GM23338 (cell line): ENCODE measurements at regions not wholly inside any gene's neighbourhood (a gene's known extent, or its start where the extent isn't known, plus 50 kb on each side); places are given as distances from the start of the nearest gene placed in this dataset.

Source experiments
- ATAC-seq: fragments of 200-7000 bp; cut with Tn5 transposase; 3 replicates; pipeline ENCODE4 v1.9.1; 2020
- DNase-seq: peaks from one replicate; pipeline ENCODE4 v3.0.0-alpha.2; 2015; ENCODE audit warnings: low spot score
- H2AFZ ChIP-seq: fragments of 200-600 bp; sonication (generic); 2 replicates; pipeline ENCODE4 v1.8.0; 2016; ENCODE audit warnings: antibody characterized with exemption, mild to moderate bottlenecking, moderate library complexity
- H3F3A ChIP-seq: fragments of 200-600 bp; sonication (generic); replicated peaks from 2 replicates; pipeline ENCODE4 v1.8.0; 2017; ENCODE audit warnings: antibody characterized with exemption, mixed run types, low read depth
- H3K27ac ChIP-seq: fragments of 200-600 bp; sonication (generic); 2 replicates; pipeline ENCODE4 v1.6.1; 2016; ENCODE audit warnings: low read depth
- H3K27me3 ChIP-seq: fragments of 200-600 bp; sonication (generic); 2 replicates; pipeline ENCODE4 v1.8.0; 2016; ENCODE audit warnings: mild to moderate bottlenecking, mixed run types, moderate library complexity; ENCODE audit not compliant: insufficient read depth
- H3K36me3 ChIP-seq: fragments of 200-600 bp; sonication (generic); 2 replicates; pipeline ENCODE4 v1.8.0; 2016; ENCODE audit warnings: mild to moderate bottlenecking; ENCODE audit not compliant: insufficient read depth
- H3K4me1 ChIP-seq: fragments of 200-600 bp; sonication (generic); 2 replicates; pipeline ENCODE4 v1.8.0; 2016; ENCODE audit warnings: mild to moderate bottlenecking, moderate library complexity; ENCODE audit not compliant: insufficient read depth
- H3K4me2 ChIP-seq: fragments of 200-600 bp; sonication (generic); 2 replicates; pipeline ENCODE4 v1.7.1; 2017; ENCODE audit warnings: mixed run types
- H3K4me3 ChIP-seq: fragments of 200-600 bp; sonication (generic); 2 replicates; pipeline ENCODE4 v1.6.1; 2016; ENCODE audit warnings: mixed run types
- H3K79me2 ChIP-seq: fragments of 200-600 bp; sonication (generic); replicated peaks from 2 replicates; pipeline ENCODE4 v1.8.0; 2017; ENCODE audit warnings: mild to moderate bottlenecking; ENCODE audit not compliant: insufficient read depth
- H3K9me2 ChIP-seq: fragments of 200-600 bp; sonication (generic); 2 replicates; pipeline ENCODE4 v1.8.0; 2017; ENCODE audit not compliant: insufficient read depth
- H4K20me1 ChIP-seq: fragments of 200-600 bp; sonication (generic); replicated peaks from 2 replicates; pipeline ENCODE4 v1.8.0; 2017; ENCODE audit warnings: mild to moderate bottlenecking; ENCODE audit not compliant: insufficient read depth
- H3K27ac Mint-ChIP-seq: 2 replicates; pipeline ENCODE4 v1.8.0; 2020; ENCODE audit warnings: inconsistent platforms, mild to moderate bottlenecking, moderate library complexity, mixed read lengths
- H3K27me3 Mint-ChIP-seq: 3 replicates; pipeline ENCODE4 v1.8.0; 2022; ENCODE audit warnings: low read depth, mild to moderate bottlenecking, moderate library complexity, mixed read lengths, inconsistent platforms; ENCODE audit not compliant: insufficient read depth, poor library complexity
- H3K36me3 Mint-ChIP-seq: 3 replicates; pipeline ENCODE4 v1.8.0; 2021; ENCODE audit warnings: low read depth, mild to moderate bottlenecking, inconsistent platforms, moderate library complexity, mixed read lengths
- H3K4me1 Mint-ChIP-seq: 3 replicates; pipeline ENCODE4 v1.8.0; 2020; ENCODE audit warnings: mild to moderate bottlenecking, inconsistent platforms, mixed read lengths
- H3K4me3 Mint-ChIP-seq: 3 replicates; pipeline ENCODE4 v1.8.0; 2021; ENCODE audit warnings: moderate library complexity, mild to moderate bottlenecking, inconsistent platforms, mixed read lengths
- H3K9me3 Mint-ChIP-seq: 3 replicates; pipeline ENCODE4 v1.8.0; 2020; ENCODE audit warnings: moderate library complexity, mild to moderate bottlenecking, inconsistent platforms, mixed read lengths
- CREB1 ChIP-seq: fragments of 250-450 bp; sonication (Bioruptor Pico); IDR thresholded peaks from 2 replicates; pipeline ENCODE4 v1.5.0; 2020; ENCODE audit warnings: low read depth, mild to moderate bottlenecking, moderate library complexity
- ETS1 ChIP-seq: IDR thresholded peaks from 2 replicates; pipeline ENCODE4 v1.6.1; 2016; ENCODE audit warnings: antibody characterized with exemption
- EZH2 ChIP-seq: fragments of 200-600 bp; sonication (generic); IDR thresholded peaks from one replicate; pipeline ENCODE4 v1.8.0; 2017; ENCODE audit warnings: antibody characterized with exemption, mild to moderate bottlenecking, low read depth; ENCODE audit not compliant: unreplicated experiment
- EZH2phosphoT487 ChIP-seq: fragments of 200-600 bp; sonication (generic); IDR thresholded peaks from one replicate; pipeline ENCODE4 v1.8.1; 2018; ENCODE audit warnings: antibody characterized with exemption; ENCODE audit not compliant: unreplicated experiment
- JUNB ChIP-seq: IDR thresholded peaks from one replicate; pipeline ENCODE4 v1.6.1; 2016; ENCODE audit warnings: antibody characterized with exemption; ENCODE audit not compliant: unreplicated experiment
- NANOG ChIP-seq: IDR thresholded peaks from 2 replicates; pipeline ENCODE4 v1.6.1; 2016; ENCODE audit warnings: antibody characterized with exemption, borderline replicate concordance
- POLR2AphosphoS5 ChIP-seq: IDR thresholded peaks from 2 replicates; pipeline ENCODE4 v1.6.1; 2016; ENCODE audit warnings: antibody characterized with exemption, low read depth
- REST ChIP-seq: IDR thresholded peaks from one replicate; pipeline ENCODE4 v1.6.1; 2018; ENCODE audit warnings: antibody characterized with exemption; ENCODE audit not compliant: unreplicated experiment
- STAT1 ChIP-seq: IDR thresholded peaks from one replicate; pipeline ENCODE4 v1.6.1; 2016; ENCODE audit warnings: antibody characterized with exemption; ENCODE audit not compliant: unreplicated experiment
- ZNF114 ChIP-seq: fragments of 250-450 bp; sonication (Bioruptor Pico); IDR thresholded peaks from 2 replicates; pipeline ENCODE4 v1.5.0; 2020; ENCODE audit warnings: mild to moderate bottlenecking, moderate library complexity
- ZNF331 ChIP-seq: fragments of 250-450 bp; sonication (Bioruptor Pico); IDR thresholded peaks from 2 replicates; pipeline ENCODE4 v1.5.0; 2020; ENCODE audit warnings: low read depth, mild to moderate bottlenecking, moderate library complexity
- TF ChIP-seq, protein P1 (sequence below), 2 experiments: fragments of 200-600 bp in 1 of 2; sonication (generic) in 1 of 2; conservative IDR thresholded peaks; 2 replicates each; pipeline versions ENCODE4 v1.5.1 to v1.6.1; 2016 to 2017; ENCODE audit warnings: antibody characterized with exemption in 2 of 2, low read depth in 2 of 2, mild to moderate bottlenecking in 2 of 2, moderate library complexity in 1 of 2
- TF ChIP-seq, protein P2 (sequence below): fragments of 250-450 bp; sonication (Bioruptor Pico); IDR thresholded peaks from 2 replicates; pipeline ENCODE4 v1.5.0; 2020; ENCODE audit warnings: mild to moderate bottlenecking, moderate library complexity

- H3K4me2 ChIP-seq = no peak overlapping the region
- Mint-ChIP-seq H3K27ac (no peak overlapping the region), H3K4me3 (no peak overlapping the region), H3K9me3 (no peaks in the 10 kb centered on the region), H3K27me3 (peaks cover 3% of the 10 kb centered on the region), H3K4me1 (peaks cover 21% of the 10 kb centered on the region), H3K36me3 (no peaks in the 10 kb centered on the region)
- no peaks in the 10 kb centered on the region for H4K20me1 ChIP-seq
- H2AFZ ChIP-seq = no peak overlapping the region
- ATAC-seq = no peak
- no peaks in the 10 kb centered on the region for H3K36me3 ChIP-seq
- H3K4me3 ChIP-seq = no peak overlapping the region
- no peaks in the 10 kb centered on the region for H3K9me2 ChIP-seq
- TF ChIP-seq ETS1 = no peak
- no peak for TF ChIP-seq REST
- TF ChIP-seq, protein P1, sequence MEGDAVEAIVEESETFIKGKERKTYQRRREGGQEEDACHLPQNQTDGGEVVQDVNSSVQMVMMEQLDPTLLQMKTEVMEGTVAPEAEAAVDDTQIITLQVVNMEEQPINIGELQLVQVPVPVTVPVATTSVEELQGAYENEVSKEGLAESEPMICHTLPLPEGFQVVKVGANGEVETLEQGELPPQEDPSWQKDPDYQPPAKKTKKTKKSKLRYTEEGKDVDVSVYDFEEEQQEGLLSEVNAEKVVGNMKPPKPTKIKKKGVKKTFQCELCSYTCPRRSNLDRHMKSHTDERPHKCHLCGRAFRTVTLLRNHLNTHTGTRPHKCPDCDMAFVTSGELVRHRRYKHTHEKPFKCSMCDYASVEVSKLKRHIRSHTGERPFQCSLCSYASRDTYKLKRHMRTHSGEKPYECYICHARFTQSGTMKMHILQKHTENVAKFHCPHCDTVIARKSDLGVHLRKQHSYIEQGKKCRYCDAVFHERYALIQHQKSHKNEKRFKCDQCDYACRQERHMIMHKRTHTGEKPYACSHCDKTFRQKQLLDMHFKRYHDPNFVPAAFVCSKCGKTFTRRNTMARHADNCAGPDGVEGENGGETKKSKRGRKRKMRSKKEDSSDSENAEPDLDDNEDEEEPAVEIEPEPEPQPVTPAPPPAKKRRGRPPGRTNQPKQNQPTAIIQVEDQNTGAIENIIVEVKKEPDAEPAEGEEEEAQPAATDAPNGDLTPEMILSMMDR (conservative IDR thresholded peaks at IDR 0.05; ENCODE audit: low read depth in 2 of 2) = no peak
- no peak for TF ChIP-seq JUNB
- TF ChIP-seq NANOG = no peak
- no peak for TF ChIP-seq EZH2
- TF ChIP-seq, protein P2, sequence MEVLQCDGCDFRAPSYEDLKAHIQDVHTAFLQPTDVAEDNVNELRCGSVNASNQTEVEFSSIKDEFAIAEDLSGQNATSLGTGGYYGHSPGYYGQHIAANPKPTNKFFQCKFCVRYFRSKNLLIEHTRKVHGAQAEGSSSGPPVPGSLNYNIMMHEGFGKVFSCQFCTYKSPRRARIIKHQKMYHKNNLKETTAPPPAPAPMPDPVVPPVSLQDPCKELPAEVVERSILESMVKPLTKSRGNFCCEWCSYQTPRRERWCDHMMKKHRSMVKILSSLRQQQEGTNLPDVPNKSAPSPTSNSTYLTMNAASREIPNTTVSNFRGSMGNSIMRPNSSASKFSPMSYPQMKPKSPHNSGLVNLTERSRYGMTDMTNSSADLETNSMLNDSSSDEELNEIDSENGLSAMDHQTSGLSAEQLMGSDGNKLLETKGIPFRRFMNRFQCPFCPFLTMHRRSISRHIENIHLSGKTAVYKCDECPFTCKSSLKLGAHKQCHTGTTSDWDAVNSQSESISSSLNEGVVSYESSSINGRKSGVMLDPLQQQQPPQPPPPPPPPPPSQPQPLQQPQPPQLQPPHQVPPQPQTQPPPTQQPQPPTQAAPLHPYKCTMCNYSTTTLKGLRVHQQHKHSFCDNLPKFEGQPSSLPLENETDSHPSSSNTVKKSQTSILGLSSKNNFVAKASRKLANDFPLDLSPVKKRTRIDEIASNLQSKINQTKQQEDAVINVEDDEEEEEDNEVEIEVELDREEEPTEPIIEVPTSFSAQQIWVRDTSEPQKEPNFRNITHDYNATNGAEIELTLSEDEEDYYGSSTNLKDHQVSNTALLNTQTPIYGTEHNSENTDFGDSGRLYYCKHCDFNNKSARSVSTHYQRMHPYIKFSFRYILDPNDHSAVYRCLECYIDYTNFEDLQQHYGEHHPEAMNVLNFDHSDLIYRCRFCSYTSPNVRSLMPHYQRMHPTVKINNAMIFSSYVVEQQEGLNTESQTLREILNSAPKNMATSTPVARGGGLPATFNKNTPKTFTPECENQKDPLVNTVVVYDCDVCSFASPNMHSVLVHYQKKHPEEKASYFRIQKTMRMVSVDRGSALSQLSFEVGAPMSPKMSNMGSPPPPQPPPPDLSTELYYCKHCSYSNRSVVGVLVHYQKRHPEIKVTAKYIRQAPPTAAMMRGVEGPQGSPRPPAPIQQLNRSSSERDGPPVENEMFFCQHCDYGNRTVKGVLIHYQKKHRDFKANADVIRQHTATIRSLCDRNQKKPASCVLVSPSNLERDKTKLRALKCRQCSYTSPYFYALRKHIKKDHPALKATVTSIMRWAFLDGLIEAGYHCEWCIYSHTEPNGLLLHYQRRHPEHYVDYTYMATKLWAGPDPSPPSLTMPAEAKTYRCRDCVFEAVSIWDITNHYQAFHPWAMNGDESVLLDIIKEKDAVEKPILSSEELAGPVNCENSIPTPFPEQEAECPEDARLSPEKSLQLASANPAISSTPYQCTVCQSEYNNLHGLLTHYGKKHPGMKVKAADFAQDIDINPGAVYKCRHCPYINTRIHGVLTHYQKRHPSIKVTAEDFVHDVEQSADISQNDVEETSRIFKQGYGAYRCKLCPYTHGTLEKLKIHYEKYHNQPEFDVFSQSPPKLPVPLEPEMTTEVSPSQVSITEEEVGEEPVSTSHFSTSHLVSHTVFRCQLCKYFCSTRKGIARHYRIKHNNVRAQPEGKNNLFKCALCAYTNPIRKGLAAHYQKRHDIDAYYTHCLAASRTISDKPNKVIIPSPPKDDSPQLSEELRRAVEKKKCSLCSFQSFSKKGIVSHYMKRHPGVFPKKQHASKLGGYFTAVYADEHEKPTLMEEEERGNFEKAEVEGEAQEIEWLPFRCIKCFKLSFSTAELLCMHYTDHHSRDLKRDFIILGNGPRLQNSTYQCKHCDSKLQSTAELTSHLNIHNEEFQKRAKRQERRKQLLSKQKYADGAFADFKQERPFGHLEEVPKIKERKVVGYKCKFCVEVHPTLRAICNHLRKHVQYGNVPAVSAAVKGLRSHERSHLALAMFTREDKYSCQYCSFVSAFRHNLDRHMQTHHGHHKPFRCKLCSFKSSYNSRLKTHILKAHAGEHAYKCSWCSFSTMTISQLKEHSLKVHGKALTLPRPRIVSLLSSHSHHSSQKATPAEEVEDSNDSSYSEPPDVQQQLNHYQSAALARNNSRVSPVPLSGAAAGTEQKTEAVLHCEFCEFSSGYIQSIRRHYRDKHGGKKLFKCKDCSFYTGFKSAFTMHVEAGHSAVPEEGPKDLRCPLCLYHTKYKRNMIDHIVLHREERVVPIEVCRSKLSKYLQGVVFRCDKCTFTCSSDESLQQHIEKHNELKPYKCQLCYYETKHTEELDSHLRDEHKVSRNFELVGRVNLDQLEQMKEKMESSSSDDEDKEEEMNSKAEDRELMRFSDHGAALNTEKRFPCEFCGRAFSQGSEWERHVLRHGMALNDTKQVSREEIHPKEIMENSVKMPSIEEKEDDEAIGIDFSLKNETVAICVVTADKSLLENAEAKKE (CRISPR knock-in tag) = no peak
- TF ChIP-seq EZH2phosphoT487 = no peak
- no peak for TF ChIP-seq POLR2AphosphoS5
- no peak for TF ChIP-seq STAT1
- no peak for TF ChIP-seq CREB1 (CRISPR knock-in tag)
- TF ChIP-seq ZNF114 = no peak
- TF ChIP-seq ZNF331 (CRISPR knock-in tag) = no peak
- H3K4me1 ChIP-seq = peaks cover 7% of the 10 kb centered on the region; the same call in 1 of the 2 replicates
- DNase-seq = no peak
- no peaks in the 10 kb centered on the region for H3F3A ChIP-seq
- H3K27me3 ChIP-seq = no peaks in the 10 kb centered on the region
- H3K79me2 ChIP-seq = no peaks in the 10 kb centered on the region
- H3K27ac ChIP-seq = no peak overlapping the region
Measured at GRCh38 chr15:29934251-29934650, 112.0 kb upstream of the TJP1 start.
